ENCODE measurements at regions not wholly inside any gene's neighbourhood (a gene's known extent, or its start where the extent isn't known, plus 50 kb on each side); places are given as distances from the start of the nearest gene placed in this dataset.

DNA sequence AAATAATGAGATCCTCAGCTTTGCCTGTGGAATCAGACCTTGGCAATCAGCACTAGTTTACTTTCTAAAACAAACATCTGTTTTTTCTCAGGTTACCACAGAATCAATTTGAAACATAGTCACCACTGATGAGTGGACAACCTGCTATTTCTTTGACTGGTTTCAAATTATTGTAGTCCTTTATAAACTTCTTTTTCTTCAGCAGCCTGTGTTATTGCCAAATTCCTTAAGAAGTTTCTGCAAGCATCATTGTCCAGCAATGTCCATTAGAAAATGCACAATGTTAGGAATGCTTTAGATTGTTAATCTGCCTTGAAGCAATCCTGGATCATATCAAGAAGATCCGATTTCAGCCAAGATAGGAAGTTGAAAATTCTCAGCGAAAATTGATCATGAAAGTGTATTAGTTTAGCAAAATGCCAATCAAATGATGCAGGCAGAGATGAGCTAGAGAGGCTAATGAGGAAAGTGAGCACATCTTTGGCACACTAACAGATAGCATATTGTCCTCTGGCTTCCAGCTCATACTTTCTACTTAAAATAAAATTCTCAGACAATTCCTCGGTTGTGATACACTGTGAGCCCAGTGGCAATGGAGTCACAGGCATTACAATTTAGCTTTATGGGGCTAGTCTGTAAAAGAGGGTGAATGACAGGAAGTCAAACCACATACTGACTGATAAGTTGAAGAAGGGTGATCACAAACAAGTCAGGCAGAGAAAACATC, 270.6 kb downstream of the SLITRK6 start:
- TF ChIP-seq GATA3 (IDR thresholded peaks at IDR 0.05; ENCODE audit: low read depth, low read length) (no peak), GATA2 (IDR thresholded peaks at IDR 0.05; ENCODE audit: low read depth, low read length) (no peak)

DNA sequence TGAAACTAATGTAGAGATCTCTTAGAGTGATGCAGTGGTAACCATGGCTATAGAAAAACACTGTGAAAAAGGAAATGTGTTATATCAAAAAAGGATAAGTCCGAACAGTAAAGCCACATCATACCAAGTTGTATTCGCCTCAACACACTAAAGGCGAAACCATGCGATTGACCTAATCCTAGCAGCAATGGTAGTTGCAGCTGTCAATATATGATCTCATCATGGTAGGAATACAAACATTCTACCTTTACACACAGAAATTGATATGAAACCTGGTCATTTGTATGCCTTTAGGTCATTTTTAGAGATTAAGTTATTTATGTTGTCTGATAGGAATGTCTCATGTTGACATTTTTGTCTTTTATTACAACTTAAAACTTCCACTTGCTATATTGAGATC, 271.9 kb downstream of the SLITRK6 start:
- TF ChIP-seq GATA3 (IDR thresholded peaks at IDR 0.05; ENCODE audit: low read depth, low read length) (no peak), GATA2 (IDR thresholded peaks at IDR 0.05; ENCODE audit: low read depth, low read length) (no peak)

DNA sequence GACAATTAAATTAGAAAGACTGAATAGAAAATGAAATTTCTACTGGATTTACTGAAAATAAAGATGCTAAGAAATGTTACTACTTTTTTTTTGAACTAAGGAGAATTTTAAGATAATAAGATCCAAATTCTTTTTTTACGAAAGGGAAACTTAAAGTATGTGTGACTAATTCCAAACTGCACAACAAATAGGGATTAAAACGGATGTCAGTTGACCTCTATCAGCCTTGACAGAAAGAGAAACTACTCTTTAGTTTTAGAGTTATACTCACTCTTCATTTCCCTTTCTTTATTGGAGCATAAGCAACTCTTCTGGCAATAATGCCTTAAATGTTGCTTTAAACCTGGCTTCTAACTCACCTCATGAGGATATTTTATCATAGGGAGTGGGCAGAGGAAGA, 273.8 kb downstream of the SLITRK6 start:
- TF ChIP-seq GATA2 (IDR thresholded peaks at IDR 0.05; ENCODE audit: low read depth, low read length) (no peak), GATA3 (IDR thresholded peaks at IDR 0.05; ENCODE audit: low read depth, low read length) (no peak)

DNA sequence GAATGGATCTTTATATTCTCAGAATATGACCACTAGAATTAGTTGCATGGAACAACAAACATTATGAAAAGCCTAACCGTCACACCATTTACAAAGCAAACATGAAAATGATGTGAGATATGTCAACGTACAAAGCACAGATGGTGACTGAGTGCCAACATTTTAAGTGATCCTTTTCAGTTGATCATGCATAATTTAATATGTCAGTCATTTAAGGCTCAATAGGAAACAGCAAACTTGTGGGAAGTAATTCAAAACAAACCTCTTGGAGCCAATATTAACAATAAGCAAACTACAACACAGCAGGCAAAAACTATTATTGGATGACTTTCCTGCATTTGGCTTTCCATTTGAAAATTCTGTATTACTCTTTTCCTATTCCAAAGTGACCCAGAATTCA, 277.6 kb downstream of the SLITRK6 start:
- no peak for TF ChIP-seq GATA3 (IDR thresholded peaks at IDR 0.05; ENCODE audit: low read depth, low read length)
- no peak for TF ChIP-seq GATA2 (IDR thresholded peaks at IDR 0.05; ENCODE audit: low read depth, low read length)

DNA sequence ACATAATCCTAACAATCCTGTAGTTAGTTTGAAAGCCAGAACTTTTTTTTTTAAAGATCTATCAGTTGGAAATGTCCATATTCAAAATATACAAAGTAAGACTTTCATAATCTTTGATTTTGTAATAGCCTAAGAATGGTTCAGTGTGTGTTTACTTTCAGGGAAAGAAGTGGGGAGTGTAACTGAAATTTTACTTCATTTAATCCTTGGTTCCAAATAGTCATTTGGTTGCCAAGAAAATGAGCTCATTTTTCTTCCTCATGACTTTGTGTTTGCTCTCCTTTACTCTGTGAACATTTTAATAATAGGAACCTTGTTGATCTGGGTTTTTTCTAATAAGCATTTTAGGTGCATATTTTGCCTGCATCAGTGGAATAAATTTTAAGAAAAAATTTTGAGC, 278.8 kb downstream of the SLITRK6 start:
- TF ChIP-seq GATA2 (IDR thresholded peaks at IDR 0.05; ENCODE audit: low read depth, low read length) (no peak), GATA3 (IDR thresholded peaks at IDR 0.05; ENCODE audit: low read depth, low read length) (no peak)

DNA sequence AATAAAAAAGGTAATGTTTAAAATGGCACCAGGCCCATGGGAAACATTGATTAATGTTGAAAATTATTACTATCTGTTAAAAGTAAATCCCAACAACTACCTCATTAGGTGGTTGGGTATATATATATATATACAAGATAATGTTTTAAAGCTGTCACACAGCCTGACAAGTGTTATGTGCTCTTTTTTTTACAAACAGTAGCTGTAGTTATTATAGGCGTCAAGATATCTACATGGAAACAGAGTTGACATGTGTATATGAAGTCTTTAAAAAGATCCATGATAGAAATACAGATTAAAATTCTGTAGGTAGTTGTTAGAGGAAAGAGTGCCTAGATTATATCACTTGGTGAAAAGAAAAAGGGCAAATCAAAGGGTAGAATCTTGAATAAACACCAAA, 279.9 kb downstream of the SLITRK6 start:
- TF ChIP-seq GATA2 (IDR thresholded peaks at IDR 0.05; ENCODE audit: low read depth, low read length) (no peak), GATA3 (IDR thresholded peaks at IDR 0.05; ENCODE audit: low read depth, low read length) (no peak)

DNA sequence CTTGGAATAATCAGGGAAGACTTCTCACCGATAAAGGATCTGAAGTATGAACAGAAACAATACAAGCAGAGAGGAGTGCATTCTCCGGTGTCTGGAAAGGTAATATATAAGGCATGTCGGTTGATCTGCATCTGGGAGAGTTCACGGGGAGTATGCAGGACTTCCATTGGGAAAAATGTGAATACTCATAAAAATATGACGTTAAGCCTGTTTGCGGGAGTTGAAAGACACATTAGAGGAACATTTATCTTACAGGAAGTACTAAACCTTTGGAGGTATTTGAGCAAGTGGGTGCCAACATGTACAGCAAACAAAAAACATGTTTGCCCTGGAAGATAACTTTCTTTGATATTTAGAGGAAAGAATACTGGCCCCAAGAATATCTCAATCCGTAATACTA, 286.8 kb downstream of the SLITRK6 start:
- TF ChIP-seq GATA3 (IDR thresholded peaks at IDR 0.05; ENCODE audit: low read depth, low read length) (no peak), GATA2 (IDR thresholded peaks at IDR 0.05; ENCODE audit: low read depth, low read length) (no peak)

DNA sequence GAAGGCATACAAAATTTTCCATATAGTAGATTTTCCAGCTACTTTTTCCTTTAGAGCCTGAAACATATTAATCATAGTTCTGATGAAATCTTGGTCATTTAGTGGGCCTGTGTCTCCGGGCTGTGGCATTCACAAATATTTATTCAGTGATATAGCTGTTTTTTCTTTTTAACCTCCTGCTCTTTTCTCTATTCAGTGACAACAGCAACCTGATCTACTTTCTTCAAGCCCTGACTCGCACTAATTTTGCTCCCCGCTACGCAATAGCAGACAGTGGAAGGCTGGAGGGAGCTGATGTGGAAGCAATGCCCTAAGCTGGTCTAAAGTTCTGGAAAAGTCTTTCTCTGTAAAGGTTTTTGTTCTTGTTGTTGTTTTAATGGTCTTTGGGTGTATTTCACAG, 289.7 kb downstream of the SLITRK6 start:
- TF ChIP-seq GATA2 (IDR thresholded peaks at IDR 0.05; ENCODE audit: low read depth, low read length) (no peak), GATA3 (IDR thresholded peaks at IDR 0.05; ENCODE audit: low read depth, low read length) (no peak)

DNA sequence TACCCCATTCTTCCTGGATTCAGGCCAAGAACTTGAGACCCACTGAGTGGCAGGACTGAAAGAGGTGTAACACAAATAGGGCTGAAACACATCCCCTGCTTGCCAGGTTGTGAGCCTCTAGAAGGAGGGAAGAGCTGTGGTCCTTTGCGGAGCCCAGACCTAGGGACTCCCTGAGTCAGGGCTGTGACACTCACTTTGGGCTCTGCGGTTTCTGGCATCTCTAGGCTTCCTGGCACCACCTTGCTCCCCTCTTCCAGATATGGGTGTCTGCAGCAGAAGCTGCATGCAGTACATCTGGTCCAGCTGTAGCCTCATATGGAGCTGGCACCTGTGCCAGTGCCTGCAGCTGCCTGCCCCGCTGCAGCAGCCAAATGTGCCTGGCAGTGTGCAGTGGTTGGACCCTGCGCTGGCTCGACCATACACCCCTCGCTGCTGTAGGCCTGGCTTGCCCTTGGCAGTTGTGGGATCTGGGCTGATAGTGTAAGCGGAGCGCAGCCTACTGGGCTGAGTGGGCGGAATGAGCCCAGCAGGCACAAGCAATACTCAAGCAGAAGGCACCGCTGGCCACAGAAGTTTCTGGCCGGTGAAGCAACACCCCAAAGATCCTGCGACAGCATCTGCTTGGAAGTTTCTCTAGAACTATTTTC, 290.4 kb downstream of the SLITRK6 start:
- TF ChIP-seq GATA3 (IDR thresholded peaks at IDR 0.05; ENCODE audit: low read depth, low read length) (no peak), GATA2 (IDR thresholded peaks at IDR 0.05; ENCODE audit: low read depth, low read length) (no peak)

DNA sequence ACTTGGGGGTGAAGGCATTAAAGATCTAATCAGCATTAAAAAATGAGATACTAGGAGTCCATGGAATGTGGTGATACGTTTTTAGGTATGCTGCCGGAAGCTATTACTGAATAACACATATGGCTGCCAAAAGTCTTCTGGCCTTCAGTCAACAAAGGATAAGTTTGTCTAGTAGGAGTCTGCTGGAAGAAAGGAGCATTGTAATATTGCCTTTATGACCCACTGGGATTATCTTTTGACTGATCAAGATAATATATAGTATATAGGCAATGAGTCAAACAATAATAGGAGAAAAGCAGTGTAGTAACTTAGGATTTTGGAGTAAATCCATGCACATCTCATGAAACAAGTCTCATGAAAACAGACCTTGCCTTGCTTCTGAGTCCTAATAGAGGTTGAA, 295.4 kb downstream of the SLITRK6 start:
- TF ChIP-seq GATA2 (IDR thresholded peaks at IDR 0.05; ENCODE audit: low read depth, low read length) = no peak
- no peak for TF ChIP-seq GATA3 (IDR thresholded peaks at IDR 0.05; ENCODE audit: low read depth, low read length)

DNA sequence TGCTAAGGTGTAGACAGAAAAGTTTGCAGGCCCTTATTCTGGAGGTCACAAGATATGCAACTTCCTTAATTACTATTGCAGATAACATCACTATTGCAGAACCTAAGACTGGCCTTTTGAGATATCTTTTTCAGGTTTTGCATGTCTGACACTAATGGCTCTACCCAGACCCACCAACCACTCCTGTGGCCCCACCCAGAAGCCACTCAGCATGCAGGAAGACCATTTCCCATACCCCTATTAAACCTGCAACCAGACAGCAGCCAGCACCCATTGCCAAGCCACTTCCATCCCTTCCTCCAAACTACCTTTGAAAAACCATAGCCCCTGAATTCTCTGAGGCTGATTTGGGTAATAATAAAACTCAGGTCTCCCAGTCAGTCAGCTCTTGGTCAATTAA, 297.6 kb downstream of the SLITRK6 start:
- TF ChIP-seq GATA2 (IDR thresholded peaks at IDR 0.05; ENCODE audit: low read depth, low read length) (no peak), GATA3 (IDR thresholded peaks at IDR 0.05; ENCODE audit: low read depth, low read length) (no peak)

DNA sequence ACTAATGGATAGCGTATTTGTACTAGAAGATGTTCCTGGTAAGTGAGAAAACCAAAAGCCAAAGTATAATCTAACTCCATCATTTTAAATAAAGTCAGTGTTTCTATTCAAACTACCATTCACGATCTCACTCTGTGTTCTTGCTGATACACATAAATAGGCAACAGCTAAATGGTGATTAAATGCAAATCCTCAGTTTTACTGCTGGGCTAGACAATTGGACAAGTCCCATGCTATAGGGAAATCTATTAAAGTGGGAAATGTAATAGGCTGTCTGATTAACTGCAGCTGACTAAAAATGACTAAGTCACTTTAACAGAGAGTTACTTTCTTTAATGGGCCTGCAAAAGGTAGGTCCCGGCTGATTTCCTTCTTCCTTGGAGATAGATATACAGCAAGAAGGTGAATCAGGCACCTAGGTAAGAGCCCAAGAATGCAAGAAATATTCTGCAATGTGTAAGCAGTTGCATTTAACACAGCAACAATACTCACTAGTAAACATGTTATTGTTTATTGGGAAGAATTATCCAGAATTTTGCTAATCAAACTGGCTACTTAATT, 298.4 kb downstream of the SLITRK6 start:
- TF ChIP-seq GATA2 (IDR thresholded peaks at IDR 0.05; ENCODE audit: low read depth, low read length) = no peak

DNA sequence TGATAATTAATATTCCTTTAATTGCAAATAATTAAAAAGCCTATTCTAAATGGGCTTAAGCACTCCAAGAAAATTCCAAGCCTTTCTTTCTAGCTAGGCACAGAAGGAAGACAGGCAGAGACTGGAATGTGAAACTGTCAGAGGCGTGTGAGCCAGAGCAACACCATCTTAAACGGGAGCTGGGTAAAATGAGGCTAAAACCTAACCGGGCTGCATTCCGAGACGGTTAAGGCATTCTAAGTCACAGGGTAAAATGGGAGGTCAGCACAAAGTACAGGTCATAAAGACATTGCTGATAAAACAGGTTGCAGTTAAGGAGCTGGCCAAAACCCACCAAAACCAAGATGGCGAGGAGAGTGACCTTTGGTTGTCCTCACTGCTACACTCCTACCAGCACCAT, 300.4 kb downstream of the SLITRK6 start:
- no peak for TF ChIP-seq GATA3 (IDR thresholded peaks at IDR 0.05; ENCODE audit: low read depth, low read length)
- no peak for TF ChIP-seq GATA2 (IDR thresholded peaks at IDR 0.05; ENCODE audit: low read depth, low read length)

DNA sequence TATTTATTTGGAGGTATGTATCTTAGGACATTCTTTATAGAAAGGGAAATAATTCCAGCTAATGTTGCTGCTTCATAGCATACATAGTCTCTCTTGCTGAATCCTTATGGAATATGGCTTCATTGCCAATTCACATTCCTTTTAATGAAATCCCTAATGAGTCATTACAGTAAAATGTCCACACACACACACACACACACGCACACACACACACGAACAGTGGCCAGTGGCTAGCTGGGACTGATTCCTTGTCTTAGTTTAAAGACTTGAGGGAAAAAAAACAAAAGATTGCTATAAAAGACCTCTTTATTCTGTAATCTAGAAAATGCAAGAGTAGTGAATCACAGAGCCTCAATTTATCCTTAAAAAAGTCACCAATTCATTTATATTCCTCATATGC, 301.6 kb downstream of the SLITRK6 start:
- TF ChIP-seq GATA3 (IDR thresholded peaks at IDR 0.05; ENCODE audit: low read depth, low read length) (no peak), GATA2 (IDR thresholded peaks at IDR 0.05; ENCODE audit: low read depth, low read length) (no peak)

DNA sequence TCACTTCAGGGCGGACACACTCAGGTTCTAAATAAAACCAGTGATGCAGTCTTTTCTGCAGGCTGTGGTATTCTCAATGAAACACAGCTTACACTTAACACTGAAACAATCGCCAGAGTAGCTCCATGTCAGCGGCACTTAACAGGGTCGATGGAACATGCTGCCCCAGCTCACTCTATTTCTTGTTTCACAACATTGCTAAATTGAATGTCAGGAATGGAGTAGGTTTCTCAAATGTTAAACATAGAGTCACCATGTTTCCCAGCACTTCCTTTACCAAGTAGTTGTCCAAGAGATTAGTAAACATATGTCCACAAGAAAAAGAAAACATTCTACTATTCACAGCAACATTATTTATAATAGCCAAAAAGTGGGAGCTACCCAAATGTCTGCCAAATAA, 306.9 kb downstream of the SLITRK6 start:
- TF ChIP-seq GATA2 (IDR thresholded peaks at IDR 0.05; ENCODE audit: low read depth, low read length) (no peak), GATA3 (IDR thresholded peaks at IDR 0.05; ENCODE audit: low read depth, low read length) (no peak)
